Islet precursor cell (in vitro differentiated cells): ENCODE measurements at regions not wholly inside any gene's neighbourhood (a gene's known extent, or its start where the extent isn't known, plus 50 kb on each side); places are given as distances from the start of the nearest gene placed in this dataset.

Experiments used
- DNase-seq: peaks from one replicate; pipeline ENCODE4 v3.0.0-alpha.2; 2018

GRCh38 chr11:15547685-15548084 is 433.0 kb downstream of the INSC start:
- DNase-seq = no peak

- no peak for DNase-seq
Measured at GRCh38 chr11:15551901-15552851, 437.5 kb downstream of the INSC start.

DNA sequence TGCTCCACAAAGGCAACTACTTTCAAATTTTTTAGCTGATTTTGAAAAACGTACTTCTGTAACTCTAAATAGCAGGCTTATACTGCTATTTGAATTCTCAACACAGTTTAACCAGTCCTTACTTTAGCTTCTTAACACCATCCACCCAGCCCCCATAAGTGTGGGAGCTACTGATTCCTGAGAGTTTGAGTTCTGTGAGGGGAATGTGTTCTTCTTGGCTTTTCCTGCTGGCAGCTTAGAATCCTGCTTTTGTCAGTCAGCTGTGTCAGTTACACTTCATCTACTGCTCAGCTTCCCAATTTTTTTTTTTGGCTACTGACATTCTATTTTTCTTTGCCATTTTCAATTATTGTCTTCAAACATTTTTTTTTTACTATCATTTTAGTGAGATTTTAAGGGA is 440.4 kb downstream of the INSC start:
- DNase-seq = no peak

- DNase-seq = no peak
Measured at GRCh38 chr11:15557457-15558230, 442.9 kb downstream of the INSC start.

DNA sequence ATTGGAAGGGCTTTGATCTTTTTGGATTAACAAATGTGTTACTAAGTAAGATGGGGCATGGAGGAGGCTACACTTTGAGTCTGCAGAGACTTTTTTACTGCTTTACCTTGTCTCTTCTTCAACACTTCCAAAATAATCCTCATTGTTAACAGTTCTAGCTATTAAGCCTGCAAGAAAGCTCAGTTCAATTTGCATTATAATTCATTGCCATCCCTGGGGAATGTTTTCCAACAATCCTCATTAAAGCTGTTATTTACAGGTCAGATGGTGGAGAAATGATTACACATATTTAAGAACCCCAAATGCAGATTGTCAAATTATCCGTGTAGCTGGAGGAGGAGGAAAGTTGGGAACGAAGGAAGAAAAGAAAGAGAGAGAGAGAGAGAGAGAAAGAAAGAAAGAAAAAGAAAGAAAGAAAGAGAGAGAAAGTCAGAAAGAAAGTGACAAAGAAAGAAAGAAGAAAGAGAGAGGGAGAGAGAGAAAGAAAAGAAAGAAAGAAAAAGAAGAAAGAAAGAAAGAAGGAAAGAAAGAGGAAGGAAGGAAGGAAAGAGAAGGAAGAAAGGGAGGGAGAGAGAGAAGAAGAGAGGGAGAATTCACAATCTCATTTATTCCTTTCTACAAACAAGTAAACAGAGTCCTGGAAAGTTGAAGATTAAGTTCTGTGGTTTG is 443.9 kb downstream of the INSC start:
- DNase-seq = no peak

DNA sequence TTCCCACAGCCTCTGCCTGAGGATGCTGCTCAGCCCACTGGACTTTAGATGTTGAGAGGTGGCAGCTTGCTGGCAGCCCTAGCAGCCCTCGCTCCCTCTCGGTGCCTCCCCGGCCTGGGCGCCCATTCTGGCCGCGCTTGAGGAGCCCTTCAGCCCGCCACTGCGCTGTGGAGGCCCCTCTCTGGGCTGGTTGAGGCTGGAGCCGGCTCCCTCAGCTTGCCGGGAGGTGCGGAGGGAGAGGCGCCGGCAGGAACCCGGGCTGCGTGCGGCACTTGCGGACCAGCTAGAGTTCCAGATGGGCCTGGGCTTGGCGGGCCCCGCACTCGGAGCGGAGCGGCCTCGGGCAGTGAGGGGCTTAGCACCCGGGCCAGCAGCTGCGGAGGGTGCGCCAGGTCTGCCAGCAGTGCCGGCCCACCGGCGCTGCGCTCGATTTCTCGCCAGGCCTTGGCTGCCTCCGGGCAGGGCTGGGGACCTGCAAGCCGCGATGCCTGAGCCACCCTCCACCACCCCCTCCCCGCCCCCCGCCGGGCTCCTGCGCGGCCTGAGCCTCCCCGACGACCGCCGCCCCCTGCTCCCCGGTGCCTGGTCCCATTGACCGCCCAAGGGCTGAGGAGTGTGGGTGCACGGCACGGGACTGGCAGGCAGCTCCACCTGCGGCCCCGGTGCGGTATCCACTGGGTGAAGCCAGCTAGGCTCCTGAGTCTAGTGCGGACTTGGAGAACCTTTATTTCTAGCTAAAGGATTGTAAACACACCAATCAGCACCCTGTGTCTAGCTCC is 446.2 kb downstream of the INSC start:
- no peak for DNase-seq

DNA sequence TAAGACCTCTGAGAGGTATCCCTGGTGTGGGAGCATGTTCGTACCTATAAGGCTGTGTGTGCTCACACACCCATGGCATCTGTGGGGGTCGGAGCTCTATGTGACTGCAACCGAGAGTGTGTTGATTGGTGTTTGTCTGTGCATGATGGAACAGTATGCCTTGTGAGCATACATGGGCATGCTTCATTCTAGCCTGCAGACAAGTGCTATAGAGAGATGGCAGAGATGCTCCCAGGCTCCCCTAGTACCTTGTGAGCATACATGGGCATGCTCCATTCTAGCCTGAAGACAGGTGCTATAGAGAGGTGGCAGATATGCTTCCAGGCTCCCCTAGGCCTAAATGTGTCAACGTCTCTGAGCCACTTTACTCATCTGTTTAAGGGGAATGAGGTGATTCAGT is 447.5 kb downstream of the INSC start:
- DNase-seq = peak; percentile 9

DNA sequence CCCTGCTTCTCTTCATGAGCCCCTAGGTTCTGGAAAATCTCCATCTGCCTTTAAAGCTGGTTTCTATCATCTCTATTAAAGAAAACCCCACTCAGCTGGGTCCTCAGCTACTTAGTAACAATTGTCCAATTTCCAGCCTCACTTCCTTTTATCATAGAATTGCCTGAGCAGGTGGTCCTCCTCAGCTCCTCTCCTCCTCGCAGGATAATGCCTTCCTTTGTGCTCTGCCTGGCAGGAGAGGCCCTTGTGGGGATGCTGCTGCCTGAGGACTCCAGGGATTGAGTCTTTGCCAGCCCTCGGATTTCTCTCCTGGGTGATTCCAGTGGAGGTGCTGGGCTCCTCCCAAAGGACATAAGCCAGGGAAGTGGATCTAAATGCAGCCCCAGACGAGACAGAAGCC is 448.3 kb downstream of the INSC start:
- DNase-seq = peak; percentile 37

- DNase-seq = peak; percentile 14
Measured at GRCh38 chr11:15565880-15566279, 451.2 kb downstream of the INSC start.

- DNase-seq = no peak
Measured at GRCh38 chr11:15568440-15568839, 453.7 kb downstream of the INSC start.

GRCh38 chr11:15569305-15570025 is 454.7 kb downstream of the INSC start:
- DNase-seq = no peak

- DNase-seq = no peak
Measured at GRCh38 chr11:15575409-15575808, 460.7 kb downstream of the INSC start.

DNA sequence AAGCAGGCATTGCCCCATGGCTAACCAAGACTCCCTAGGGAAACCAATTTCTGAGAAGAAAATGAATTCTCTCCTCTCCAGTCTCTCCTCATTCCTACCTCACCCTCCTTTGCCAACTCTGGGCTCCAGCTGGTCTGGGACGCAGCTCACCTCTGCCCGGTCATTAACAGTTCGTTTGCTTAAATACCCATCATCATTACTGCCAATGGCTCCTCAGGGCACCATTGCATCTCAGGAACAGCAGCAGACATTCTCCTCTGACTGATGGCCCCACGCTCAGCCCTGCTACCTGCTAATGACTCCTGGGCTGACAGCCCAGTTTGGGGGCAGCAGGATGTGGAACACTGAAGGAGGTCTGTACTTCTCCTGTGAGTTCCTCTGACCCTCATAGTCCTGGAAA is 462.0 kb downstream of the INSC start:
- DNase-seq = peak; percentile 29

- DNase-seq = no peak
Measured at GRCh38 chr11:15577519-15577918, 462.8 kb downstream of the INSC start.

- no peak for DNase-seq
Measured at GRCh38 chr11:15579287-15580001, 464.7 kb downstream of the INSC start.

GRCh38 chr11:15580056-15580774 is 465.5 kb downstream of the INSC start:
- DNase-seq = no peak

DNA sequence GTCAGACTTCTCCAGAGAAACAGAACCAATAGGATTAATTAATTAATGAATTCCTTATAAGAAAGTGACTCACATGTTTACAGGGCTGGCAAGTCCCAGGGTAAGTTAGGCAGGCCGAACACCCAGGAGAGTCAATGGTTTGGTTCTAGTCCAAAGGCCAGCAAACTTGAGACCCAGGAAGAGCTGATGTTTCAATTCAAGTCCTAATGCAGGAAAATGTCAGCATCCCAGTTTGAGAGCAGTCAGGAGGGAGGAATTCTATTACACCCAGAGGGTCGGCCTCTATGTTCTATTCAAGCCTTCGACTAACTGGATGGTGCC is 466.0 kb downstream of the INSC start:
- DNase-seq = no peak

DNA sequence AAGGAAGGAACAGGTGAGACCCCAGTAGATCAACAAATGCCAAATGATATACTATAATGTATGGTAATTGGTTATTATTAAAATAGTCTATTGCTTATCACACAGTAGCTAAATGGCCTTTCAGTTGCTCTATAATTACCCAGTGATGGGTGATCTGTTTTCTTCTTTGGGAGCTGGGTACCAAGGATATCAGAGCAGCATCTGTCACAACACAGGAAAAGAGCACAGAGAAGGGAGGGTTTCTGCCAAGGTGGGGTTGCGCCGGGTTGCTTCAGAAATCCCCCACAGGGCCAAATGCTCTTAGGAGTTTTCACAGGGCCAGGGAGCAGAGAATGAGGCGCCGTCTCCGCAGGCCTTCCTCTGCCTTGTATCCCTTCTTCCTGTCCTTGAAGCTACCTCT is 469.4 kb downstream of the INSC start:
- DNase-seq = no peak

DNA sequence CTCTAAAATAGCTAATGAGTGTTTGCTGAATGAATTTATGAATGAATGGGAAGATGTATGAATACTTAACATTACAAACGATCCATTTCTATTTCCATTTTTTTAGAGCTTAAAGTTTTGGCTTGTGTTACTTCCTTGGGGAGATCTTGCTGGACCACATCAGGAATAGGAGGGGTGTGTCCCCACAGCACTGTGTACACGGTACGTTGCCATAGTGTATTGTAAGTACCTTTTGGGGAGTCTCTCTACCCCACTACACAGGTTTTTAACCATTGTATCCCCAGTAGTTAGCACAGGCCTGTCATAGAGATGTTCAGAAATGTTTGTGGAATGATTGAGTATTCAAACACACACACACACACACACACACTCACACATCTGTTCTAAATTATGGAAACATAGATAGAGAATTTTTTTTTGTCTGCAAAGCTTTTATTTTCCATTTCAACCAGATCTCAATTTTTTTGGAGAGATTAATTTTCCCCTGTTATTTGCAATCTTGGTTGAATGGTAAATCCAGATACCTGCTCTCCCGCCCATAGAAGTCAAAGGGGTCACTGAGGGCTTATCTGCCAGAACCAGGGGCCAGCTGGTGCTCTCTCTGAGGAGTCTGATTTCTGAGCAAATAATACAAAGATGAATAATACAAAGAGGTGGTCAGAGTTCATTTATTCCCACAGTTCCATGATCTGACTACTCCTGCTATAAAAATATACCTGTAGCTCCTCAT is 471.0 kb downstream of the INSC start:
- no peak for DNase-seq
